HEK293 (cell line): ENCODE measurements at regions not wholly inside any gene's neighbourhood (a gene's known extent, or its start where the extent isn't known, plus 50 kb on each side); places are given as distances from the start of the nearest gene placed in this dataset.

Experiments
- CTCF ChIA-PET: fragments of 350-600 bp; formaldehyde crosslinking; extraction: SDS; loops from one replicate; lab custom pipeline; 2021; ENCODE audit warnings: antibody characterized with exemption; lab: Yijun Ruan, JAX
- POLR2A ChIA-PET: fragments of 300-600 bp; formaldehyde crosslinking; extraction: SDS; loops from one replicate; lab custom pipeline; 2020; ENCODE audit warnings: antibody characterized with exemption, inconsistent platforms; lab: Yijun Ruan, JAX
- H3K27ac ChIP-seq: fragments of 200-500 bp; sonication (Bioruptor generic); 2 replicates; pipeline ENCODE4 v1.5.1; 2014; ENCODE audit warnings: low read depth, low read length, control low read depth, inconsistent platforms; ENCODE audit errors: extremely low read depth
- H3K36me3 ChIP-seq, 2 experiments: fragments of 200-500 bp in 1 of 2; sonication (Bioruptor generic) in 1 of 2; 1 replicate in 1 of 2; 2 replicates in 1 of 2; pipeline ENCODE4 v1.5.1; 2014 to 2017; ENCODE audit warnings: inconsistent platforms in 2 of 2, low read length in 2 of 2; ENCODE audit not compliant: control insufficient read depth in 2 of 2, insufficient read depth in 1 of 2
- H3K4me1 ChIP-seq: fragments of 200-500 bp; sonication (Bioruptor generic); 2 replicates; pipeline ENCODE4 v1.5.1; 2014; ENCODE audit warnings: mild to moderate bottlenecking, low read length, inconsistent platforms; ENCODE audit not compliant: control insufficient read depth, insufficient read depth
- H3K4me3 ChIP-seq: 2 replicates; pipeline ENCODE4 v1.5.1; 2011; ENCODE audit warnings: low read depth, mild to moderate bottlenecking, control low read depth, low read length, moderate library complexity
- H3K9me3 ChIP-seq: fragments of 200-500 bp; sonication (Bioruptor generic); 2 replicates; pipeline ENCODE4 v1.5.1; 2014; ENCODE audit warnings: low read depth, low read length, inconsistent platforms; ENCODE audit not compliant: control insufficient read depth, insufficient read depth
- EGR2 ChIP-seq: fragments of 450-650 bp; formaldehyde crosslinking; IDR thresholded peaks from 2 replicates; pipeline ENCODE4 v1.5.1; 2016; ENCODE audit warnings: low read depth, missing biosample characterization, missing genetic modification characterization
- GLI2 ChIP-seq: fragments of 450-650 bp; formaldehyde crosslinking; IDR thresholded peaks from 2 replicates; pipeline ENCODE4; 2017; ENCODE audit warnings: missing biosample characterization, missing genetic modification characterization, low read depth, borderline replicate concordance
- GLIS1 ChIP-seq: fragments of 450-650 bp; formaldehyde crosslinking; IDR thresholded peaks from 2 replicates; pipeline ENCODE4 v1.5.1; 2016; ENCODE audit warnings: missing biosample characterization, missing genetic modification characterization
- PRDM6 ChIP-seq: fragments of 450-650 bp; formaldehyde crosslinking; IDR thresholded peaks from 2 replicates; pipeline ENCODE4 v1.5.1; 2017; ENCODE audit warnings: missing biosample characterization, missing genetic modification characterization
- REPIN1 ChIP-seq: fragments of 450-650 bp; formaldehyde crosslinking; IDR thresholded peaks from 2 replicates; pipeline ENCODE4 v1.5.1; 2017; ENCODE audit warnings: missing biosample characterization, missing genetic modification characterization, low read depth
- SP3 ChIP-seq: fragments of 450-650 bp; formaldehyde crosslinking; IDR thresholded peaks from 2 replicates; pipeline ENCODE4 v1.5.1; 2016; ENCODE audit warnings: missing biosample characterization, missing genetic modification characterization
- ZBTB49 ChIP-seq: fragments of 450-650 bp; formaldehyde crosslinking; IDR thresholded peaks from 2 replicates; pipeline ENCODE4 v1.5.1; 2016; ENCODE audit warnings: missing biosample characterization, missing genetic modification characterization, low read depth
- ZNF148 ChIP-seq: fragments of 450-650 bp; formaldehyde crosslinking; IDR thresholded peaks from 2 replicates; pipeline ENCODE4 v1.5.0; 2017; ENCODE audit warnings: missing biosample characterization, missing genetic modification characterization, borderline replicate concordance
- ZNF2 ChIP-seq: fragments of 450-650 bp; formaldehyde crosslinking; IDR thresholded peaks from 2 replicates; pipeline ENCODE4 v1.5.1; 2016; ENCODE audit warnings: missing biosample characterization, missing genetic modification characterization
- ZNF324 ChIP-seq: fragments of 450-650 bp; formaldehyde crosslinking; IDR thresholded peaks from 2 replicates; pipeline ENCODE4 v1.5.1; 2016; ENCODE audit warnings: missing biosample characterization, missing genetic modification characterization
- ZNF514 ChIP-seq: fragments of 450-650 bp; formaldehyde crosslinking; IDR thresholded peaks from 2 replicates; pipeline ENCODE4 v1.5.1; 2016; ENCODE audit warnings: missing biosample characterization, missing genetic modification characterization
- ZNF529 ChIP-seq: fragments of 450-650 bp; formaldehyde crosslinking; IDR thresholded peaks from 2 replicates; pipeline ENCODE4 v1.5.1; 2017; ENCODE audit warnings: missing genetic modification characterization, missing biosample characterization; ENCODE audit not compliant: insufficient replicate concordance
- ZNF664 ChIP-seq: fragments of 450-650 bp; formaldehyde crosslinking; IDR thresholded peaks from 2 replicates; pipeline ENCODE4 v1.5.1; 2016; ENCODE audit warnings: missing biosample characterization, missing genetic modification characterization

GRCh38 chr10:8206882-8207281, 152.4 kb downstream of the GATA3 start:
- H3K4me1 ChIP-seq: no peaks in the 10 kb centered on the region
- TF ChIP-seq GLIS1 (tag by site-specific recombination) (no peak), EGR2 (no peak), ZNF529 (tag by site-specific recombination) (no peak)
- no peaks in the 10 kb centered on the region for H3K36me3 ChIP-seq
- no peak overlapping the region for H3K4me3 ChIP-seq
- ChIA-PET CTCF (no interaction called here), POLR2A (no interaction called here)
- H3K9me3 ChIP-seq: no peaks in the 10 kb centered on the region
- no peak overlapping the region for H3K27ac ChIP-seq

- CTCF ChIA-PET: no interaction called here
- TF ChIP-seq REPIN1 (tag by site-specific recombination): no peak
- TF ChIP-seq ZBTB49 (tag by site-specific recombination): no peak
- no peak for TF ChIP-seq GLI2 (tag by site-specific recombination)
- no peak for TF ChIP-seq ZNF2 (tag by site-specific recombination)
- TF ChIP-seq SP3 (tag by site-specific recombination): no peak
- TF ChIP-seq PRDM6 (tag by site-specific recombination): no peak
- TF ChIP-seq, all 188 proteins: peak for 0
Observed at GRCh38 chr10:8211631-8212030, 157.1 kb downstream of the GATA3 start.

GRCh38 chr10:8213735-8214134, 159.2 kb downstream of the GATA3 start:
- 0 out of 2 replicates have a peak, but pooled peaks have one; percentile 7 for TF ChIP-seq ZNF664
- no peak for TF ChIP-seq ZNF514 (tag by site-specific recombination)
- TF ChIP-seq ZNF324 (tag by site-specific recombination): no peak
- TF ChIP-seq ZNF148 (tag by site-specific recombination): no peak
- POLR2A ChIA-PET: no interaction called here
- no peak overlapping the region for H3K4me3 ChIP-seq
- CTCF ChIA-PET: interaction anchor here (0.9 kb wide), 1 partner anchor 159 kb away, joined by 3 read pairs; the partner anchor contains the start of gene GATA3
- no peaks in the 10 kb centered on the region for H3K36me3 ChIP-seq
- H3K4me1 ChIP-seq: no peaks in the 10 kb centered on the region
- H3K27ac ChIP-seq: no peak overlapping the region
- H3K9me3 ChIP-seq: no peaks in the 10 kb centered on the region; the same call in 1 of the 2 replicates

More at GRCh38 chr10:8211631-8212030, 157.1 kb downstream of the GATA3 start:
- Histone ChIP-seq H3K4me3 (no peak overlapping the region), H3K36me3 (no peaks in the 10 kb centered on the region), H3K4me1 (no peaks in the 10 kb centered on the region), H3K9me3 (no peaks in the 10 kb centered on the region), H3K27ac (no peak overlapping the region)
- POLR2A ChIA-PET: no interaction called here
